ENCODE measurements at regions not wholly inside any gene's neighbourhood (a gene's known extent, or its start where the extent isn't known, plus 50 kb on each side); places are given as distances from the start of the nearest gene placed in this dataset.

- TF ChIP-seq CTCF (IDR thresholded peaks at IDR 0.05) (no peak), POLR2A (IDR thresholded peaks at IDR 0.05) (no peak)
Observed at GRCh38 chrX:9370893-9371292, 94.0 kb upstream of the TBL1X start.
